ENCODE measurements at regions not wholly inside any gene's neighbourhood (a gene's known extent, or its start where the extent isn't known, plus 50 kb on each side); places are given as distances from the start of the nearest gene placed in this dataset.

DNA sequence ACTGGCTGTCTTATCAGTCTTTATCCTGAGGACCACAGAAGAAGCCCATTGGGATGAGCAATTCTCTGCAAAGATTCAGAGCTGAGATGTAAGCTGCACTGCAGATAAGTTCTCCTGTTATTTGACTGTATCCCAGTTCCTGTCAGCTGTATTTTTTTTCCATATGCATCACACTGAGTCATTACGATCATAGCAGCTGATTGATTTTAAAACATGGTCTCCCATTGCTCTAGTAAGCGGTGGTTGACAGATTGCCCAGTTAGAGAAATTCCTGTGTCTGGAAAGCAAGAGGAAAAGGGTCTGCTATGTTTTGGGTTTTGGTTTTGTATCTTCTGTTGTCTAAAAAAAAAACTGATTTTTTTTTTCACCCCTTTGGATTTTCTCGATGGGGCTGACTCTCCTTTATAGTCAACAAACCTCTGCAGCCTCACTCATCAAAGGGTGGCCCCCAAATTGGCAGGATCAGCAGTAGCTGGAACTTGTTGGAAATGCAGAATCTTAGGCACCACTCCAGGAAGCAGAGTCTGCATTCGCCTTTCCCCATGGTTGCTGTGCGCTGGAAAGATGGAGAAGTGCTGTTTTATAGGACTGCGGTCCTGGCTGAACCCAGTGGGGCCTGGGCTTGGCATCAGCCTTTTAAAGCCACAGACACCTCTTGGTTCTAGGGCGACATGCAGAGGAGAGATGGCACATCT is 220.1 kb upstream of the MPHOSPH6 start:
- Histone ChIP-seq H2AFZ (replicated peaks; ENCODE audit: low read length, poor library complexity) (no peak overlapping the region), H4K8ac (ENCODE audit: low read depth in 2 of 2, low read length in 2 of 2) (no peak overlapping the region), H2BK120ac (ENCODE audit: low read depth, low read length) (no peak overlapping the region), H3K18ac (ENCODE audit: low read depth, low read length) (no peak overlapping the region), H2AK9ac (replicated peaks; ENCODE audit: low read depth, low read length, poor library complexity) (no peak overlapping the region), H2BK20ac (ENCODE audit: low read depth, low read length) (no peak overlapping the region), H2AK5ac (ENCODE audit: low read depth, low read length) (no peak overlapping the region), H3K4ac (ENCODE audit: low read depth, low read length) (no peak overlapping the region), H3K4me1 (ENCODE audit: control insufficient read depth, insufficient read depth, low read length) (no peaks in the 10 kb centered on the region), H3K9ac (ENCODE audit: low read depth, low read length) (no peak overlapping the region), H3K36me3 (ENCODE audit: control insufficient read depth, insufficient read depth, low read length) (no peaks in the 10 kb centered on the region), H3K14ac (replicated peaks; ENCODE audit: low read depth, low read length) (no peak overlapping the region), H4K20me1 (ENCODE audit: insufficient read depth, low read length) (no peaks in the 10 kb centered on the region), H3K56ac (ENCODE audit: extremely low read depth, insufficient read depth, low read length) (no peak overlapping the region), H3K9me1 (ENCODE audit: insufficient read depth, low read length) (no peaks in the 10 kb centered on the region), H2BK15ac (ENCODE audit: low read depth, low read length) (no peak overlapping the region), H3K27ac (ENCODE audit: insufficient read depth, low read length) (no peak overlapping the region), H3K23ac (ENCODE audit: low read depth, low read length) (no peak overlapping the region), H4K5ac (ENCODE audit: low read depth, low read length) (no peak overlapping the region), H4K91ac (ENCODE audit: insufficient read depth, low read depth, low read length) (no peak overlapping the region), H3K79me1 (ENCODE audit: low read depth in 1 of 2, low read length in 2 of 2) (no peaks in the 10 kb centered on the region), H3K27me3 (ENCODE audit: control insufficient read depth, insufficient read depth, low read length) (no peaks in the 10 kb centered on the region; the same call in 1 of the 2 replicates), H3K4me2 (ENCODE audit: low read depth, low read length) (no peak overlapping the region), H3K9me3 (ENCODE audit: control insufficient read depth, insufficient read depth, low read length) (no peaks in the 10 kb centered on the region), H3K4me3 (ENCODE audit: insufficient read depth, low read depth, low read length) (no peak overlapping the region), H2BK5ac (ENCODE audit: low read depth, low read length, poor library complexity, severe bottlenecking) (no peak overlapping the region)
- intact Hi-C loops (cut with micrococcal nuclease) (no loop called here), dilution Hi-C loops (cut with HindIII; ENCODE audit: low sequenced_read_pairs, unreplicated experiment) (no loop called here), in situ Hi-C loops (cut with MboI; ENCODE audit: low sequenced_read_pairs) (no loop called here)
- WGBS, 2 experiments (ENCODE audit: extremely low coverage in 2 of 2, insufficient read length in 1 of 2), result no CpG with 5 or more reads among the region's 7 CpGs
- ATAC-seq (ENCODE audit: low read depth) (no peak), DNase-seq (no peak)
- POLR2A ChIA-PET (ENCODE audit: unreplicated experiment), result no interaction called here
- no TSS peak for BruUV-seq (replicated peaks)
- CTCF ChIA-PET, result no interaction called here
- TF ChIP-seq RCOR1 (IDR thresholded peaks at IDR 0.05; ENCODE audit: insufficient replicate concordance, low read length), result no peak
- no peak for TF ChIP-seq CEBPB (IDR thresholded peaks at IDR 0.05; ENCODE audit: low read depth, low read length)
- TF ChIP-seq MAZ (IDR thresholded peaks at IDR 0.05; ENCODE audit: borderline replicate concordance, low read depth, low read length), result no peak
- TF ChIP-seq, protein P1, sequence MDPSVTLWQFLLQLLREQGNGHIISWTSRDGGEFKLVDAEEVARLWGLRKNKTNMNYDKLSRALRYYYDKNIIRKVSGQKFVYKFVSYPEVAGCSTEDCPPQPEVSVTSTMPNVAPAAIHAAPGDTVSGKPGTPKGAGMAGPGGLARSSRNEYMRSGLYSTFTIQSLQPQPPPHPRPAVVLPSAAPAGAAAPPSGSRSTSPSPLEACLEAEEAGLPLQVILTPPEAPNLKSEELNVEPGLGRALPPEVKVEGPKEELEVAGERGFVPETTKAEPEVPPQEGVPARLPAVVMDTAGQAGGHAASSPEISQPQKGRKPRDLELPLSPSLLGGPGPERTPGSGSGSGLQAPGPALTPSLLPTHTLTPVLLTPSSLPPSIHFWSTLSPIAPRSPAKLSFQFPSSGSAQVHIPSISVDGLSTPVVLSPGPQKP (IDR thresholded peaks at IDR 0.05; ENCODE audit: borderline replicate concordance, low read depth, low read length), result no peak
- no peak for TF ChIP-seq BHLHE40 (IDR thresholded peaks at IDR 0.05; ENCODE audit: low read depth, low read length)
- TF ChIP-seq POLR2A (IDR thresholded peaks at IDR 0.05; ENCODE audit: low read depth, low read length), result no peak
- TF ChIP-seq RAD21 (IDR thresholded peaks at IDR 0.05; ENCODE audit: low read length), result no peak
- no peak for TF ChIP-seq FOS (IDR thresholded peaks at IDR 0.05; ENCODE audit: low read depth, low read length)
- no peak for TF ChIP-seq RFX5 (IDR thresholded peaks at IDR 0.05; ENCODE audit: low read depth, low read length)
- TF ChIP-seq NFE2L2 (IDR thresholded peaks at IDR 0.05; ENCODE audit: low read depth, low read length), result no peak
